H1 (cell line): ENCODE measurements at regions not wholly inside any gene's neighbourhood (a gene's known extent, or its start where the extent isn't known, plus 50 kb on each side); places are given as distances from the start of the nearest gene placed in this dataset.

Experiments used
- CTCF ChIA-PET: fragments of 300-600 bp; sonication (Branson Sonifier 250); formaldehyde crosslinking; loops from one replicate; lab custom pipeline; 2021; ENCODE audit not compliant: partially characterized antibody; lab: Charles Lee
- POLR2A ChIA-PET: fragments of 300-600 bp; sonication (Branson Sonifier 250); formaldehyde crosslinking; loops from one replicate; lab custom pipeline; 2021; ENCODE audit warnings: inconsistent platforms; ENCODE audit not compliant: partially characterized antibody; lab: Charles Lee
- DNase-seq, 2 experiments: peaks; one replicate each; pipeline versions ENCODE4 v3.0.0 to v3.0.0-alpha.2; 2010 to 2022; ENCODE audit warnings: low spot score in 2 of 2, low read depth in 1 of 2, mixed read lengths in 1 of 2
- FAIRE-seq: peaks from 2 replicates; lab custom pipeline; 2011; peaks lifted over from hg19 to GRCh38; lab: Jason Lieb, UNC
- H2AFZ ChIP-seq: 2 replicates; pipeline ENCODE4 v1.8.1; 2012; ENCODE audit warnings: low read length, inconsistent platforms
- H2AK5ac ChIP-seq: 2 replicates; pipeline ENCODE4 v1.6.1; 2013; ENCODE audit warnings: low read depth, low read length
- H2BK120ac ChIP-seq: replicated peaks from 2 replicates; pipeline ENCODE3; 2013; ENCODE audit warnings: low read depth, low read length, inconsistent platforms
- H2BK12ac ChIP-seq: 2 replicates; pipeline ENCODE4 v1.6.1; 2013; ENCODE audit warnings: low read depth, low read length
- H2BK15ac ChIP-seq: 2 replicates; pipeline ENCODE4 v1.6.1; 2013; ENCODE audit warnings: low read length
- H2BK20ac ChIP-seq: 2 replicates; pipeline ENCODE4 v1.6.1; 2013; ENCODE audit warnings: low read length
- H2BK5ac ChIP-seq: 2 replicates; pipeline ENCODE4 v1.6.1; 2013; ENCODE audit warnings: low read depth, low read length
- H3K14ac ChIP-seq: 2 replicates; pipeline ENCODE4 v1.6.1; 2013; ENCODE audit warnings: inconsistent platforms; ENCODE audit not compliant: insufficient read length
- H3K18ac ChIP-seq: 2 replicates; pipeline ENCODE4 v1.6.1; 2013; ENCODE audit warnings: low read length; ENCODE audit errors: extremely low read depth
- H3K23ac ChIP-seq: 2 replicates; pipeline ENCODE4 v1.6.1; 2013; ENCODE audit warnings: inconsistent platforms; ENCODE audit not compliant: insufficient read length
- H3K23me2 ChIP-seq: 2 replicates; pipeline ENCODE4 v1.6.1; 2013; ENCODE audit warnings: low read depth, low read length
- H3K27ac ChIP-seq: 2 replicates; pipeline ENCODE4 v1.6.1; 2011; ENCODE audit warnings: low read depth, low read length, inconsistent platforms
- H3K27me3 ChIP-seq, 4 experiments: replicated peaks in 1 of 4; 1 replicate in 1 of 4; 2 replicates in 3 of 4; pipeline versions ENCODE4 v1.6.1 to v1.8.1; 2011 to 2013; ENCODE audit warnings: low read length in 3 of 4, mild to moderate bottlenecking in 3 of 4, inconsistent platforms in 2 of 4, mixed read lengths in 2 of 4, moderate library complexity in 1 of 4; ENCODE audit not compliant: control insufficient read depth in 3 of 4, insufficient read depth in 3 of 4; ENCODE audit errors: extremely low read depth in 1 of 4
- H3K36me3 ChIP-seq, 4 experiments: 2 replicates each; pipeline versions ENCODE4 v1.6.1 to v1.8.1; 2011 to 2013; ENCODE audit warnings: mild to moderate bottlenecking in 4 of 4, low read length in 3 of 4, moderate library complexity in 2 of 4, control low read depth in 1 of 4, inconsistent platforms in 1 of 4; ENCODE audit not compliant: insufficient read depth in 4 of 4, control insufficient read depth in 2 of 4
- H3K4ac ChIP-seq: replicated peaks from 2 replicates; pipeline ENCODE3; 2013; ENCODE audit warnings: low read length, low read depth, mixed read lengths, inconsistent platforms; ENCODE audit not compliant: insufficient read length
- H3K4me1 ChIP-seq, 4 experiments: replicated peaks in 1 of 4; 1 replicate in 1 of 4; 2 replicates in 3 of 4; pipeline versions ENCODE4 v1.6.1 to v1.8.1; 2011 to 2013; ENCODE audit warnings: low read length in 3 of 4, inconsistent platforms in 2 of 4, mixed read lengths in 1 of 4; ENCODE audit not compliant: insufficient read depth in 4 of 4, control insufficient read depth in 3 of 4
- H3K4me2 ChIP-seq, 2 experiments: 2 replicates each; pipeline versions ENCODE4 v1.6.1 to v1.8.1; 2011 to 2013; ENCODE audit warnings: low read depth in 2 of 2, low read length in 2 of 2, control low read depth in 1 of 2, inconsistent platforms in 1 of 2, mild to moderate bottlenecking in 1 of 2; ENCODE audit not compliant: insufficient read depth in 1 of 2
- H3K4me3 ChIP-seq, 4 experiments: fragments of 200-600, 300-600 bp in 1 of 4; sonication (generic), shearing (Covaris generic), sonication (Bioruptor Twin) in 1 of 4; 2 replicates each; pipeline versions ENCODE4 v1.5.1 to v1.8.1; 2011 to 2016; ENCODE audit warnings: low read length in 4 of 4, low read depth in 3 of 4, control low read depth in 2 of 4, inconsistent platforms in 2 of 4, mild to moderate bottlenecking in 2 of 4, mixed read lengths in 1 of 4, moderate library complexity in 1 of 4; ENCODE audit not compliant: insufficient read depth in 2 of 4; ENCODE audit errors: extremely low read depth in 1 of 4
- H3K56ac ChIP-seq: replicated peaks from 2 replicates; pipeline ENCODE3; 2013; ENCODE audit warnings: low read depth, mild to moderate bottlenecking, mixed read lengths, low read length, inconsistent platforms; ENCODE audit not compliant: insufficient read length
- H3K79me1 ChIP-seq: 2 replicates; pipeline ENCODE4 v1.6.1; 2013; ENCODE audit warnings: low read depth, low read length, control low read depth
- H3K79me2 ChIP-seq, 2 experiments: 2 replicates each; pipeline versions ENCODE4 v1.6.1 to v1.8.1; 2012 to 2013; ENCODE audit warnings: low read length in 2 of 2, mild to moderate bottlenecking in 2 of 2, inconsistent platforms in 1 of 2; ENCODE audit not compliant: insufficient read depth in 2 of 2, control insufficient read depth in 1 of 2
- H3K9ac ChIP-seq, 4 experiments: replicated peaks in 1 of 4; 1 replicate in 1 of 4; 2 replicates in 3 of 4; pipeline versions ENCODE4 v1.6.1 to v1.8.1; 2011 to 2013; ENCODE audit warnings: low read depth in 3 of 4, low read length in 3 of 4, control low read depth in 2 of 4, mild to moderate bottlenecking in 2 of 4, moderate library complexity in 2 of 4, inconsistent platforms in 1 of 4; ENCODE audit errors: extremely low read depth in 1 of 4
- H3K9me3 ChIP-seq, 2 experiments: 2 replicates each; pipeline versions ENCODE4 v1.6.1 to v1.8.1; 2012 to 2013; ENCODE audit warnings: mild to moderate bottlenecking in 2 of 2, moderate library complexity in 2 of 2, control low read depth in 1 of 2, inconsistent platforms in 1 of 2, low read depth in 1 of 2, low read length in 1 of 2, mixed read lengths in 1 of 2; ENCODE audit not compliant: insufficient read depth in 2 of 2
- H4K20me1 ChIP-seq, 2 experiments: replicated peaks in 1 of 2; 2 replicates each; pipeline versions ENCODE3 to v1.8.1; 2011 to 2013; ENCODE audit warnings: inconsistent platforms in 2 of 2, low read length in 2 of 2, mild to moderate bottlenecking in 1 of 2; ENCODE audit not compliant: insufficient read depth in 2 of 2, control insufficient read depth in 1 of 2
- H4K5ac ChIP-seq: 2 replicates; pipeline ENCODE4 v1.6.1; 2013; ENCODE audit warnings: low read length, low read depth, mixed read lengths, inconsistent platforms; ENCODE audit not compliant: insufficient read length
- H4K8ac ChIP-seq: 2 replicates; pipeline ENCODE4 v1.8.0; 2013; ENCODE audit warnings: mild to moderate bottlenecking, moderate library complexity, low read length, inconsistent platforms; ENCODE audit not compliant: insufficient read depth; ENCODE audit errors: extremely low read depth
- H4K91ac ChIP-seq: replicated peaks from 2 replicates; pipeline ENCODE3; 2013; ENCODE audit warnings: low read length, mixed read lengths, inconsistent platforms; ENCODE audit not compliant: insufficient read length
- GABPA ChIP-seq: IDR thresholded peaks from 2 replicates; pipeline ENCODE4 v1.6.1; 2011; ENCODE audit warnings: mild to moderate bottlenecking, low read length, moderate library complexity, borderline replicate concordance; ENCODE audit not compliant: insufficient read depth
- KDM5A ChIP-seq: fragments of 200-600 bp; IDR thresholded peaks from 2 replicates; pipeline ENCODE4 v1.7.1; 2012; ENCODE audit warnings: mild to moderate bottlenecking, low read length, inconsistent platforms, mixed read lengths
- RAD21 ChIP-seq, 2 experiments: IDR thresholded peaks in 1 of 2; conservative IDR thresholded peaks in 1 of 2; 2 replicates each; pipeline ENCODE4 v1.6.1; 2011; ENCODE audit warnings: low read depth in 2 of 2, low read length in 2 of 2, improper control_type of control experiment in 1 of 2, inconsistent platforms in 1 of 2, mild to moderate bottlenecking in 1 of 2, moderate library complexity in 1 of 2
- RBBP5 ChIP-seq: IDR thresholded peaks from 2 replicates; pipeline ENCODE4 v1.7.1; 2012; ENCODE audit warnings: low read depth, mild to moderate bottlenecking, inconsistent platforms, low read length, moderate library complexity, borderline replicate concordance
- RNF2 ChIP-seq: fragments of 200-900, 300-1000 bp; sonication (generic); IDR thresholded peaks from 2 replicates; pipeline ENCODE4 v1.7.1; 2016; ENCODE audit warnings: borderline replicate concordance, low read depth, mild to moderate bottlenecking, antibody characterized with exemption, low read length; ENCODE audit not compliant: poor library complexity, severe bottlenecking; ENCODE audit errors: missing control alignments
- SIRT6 ChIP-seq: IDR thresholded peaks from one replicate; pipeline ENCODE4 v1.7.1; 2012; ENCODE audit warnings: low read length, inconsistent platforms
- WGBS, 2 experiments: shearing (Covaris generic) in 1 of 2; methylation state at CpG; one replicate each; pipeline versions ENCODE4 v1.1.6 to v1.1.7; 2013 to 2015; ENCODE audit warnings: low lambda C conversion rate in 2 of 2, mixed read lengths in 2 of 2, inconsistent platforms in 1 of 2, low coverage in 1 of 2, missing lambda C conversion rate in 1 of 2; ENCODE audit not compliant: insufficient replicate concordance in 2 of 2, insufficient coverage in 1 of 2, insufficient read length in 1 of 2; ENCODE audit errors: extremely low coverage in 1 of 2, missing lambda C conversion rate in 1 of 2; 5-methylcytosine and 5-hydroxymethylcytosine counted together

- POLR2A ChIA-PET: no interaction called here
- Histone ChIP-seq H3K36me3 (no peaks in the 10 kb centered on the region), H3K18ac (no peak overlapping the region), H2AK5ac (no peak overlapping the region), H4K8ac (peak overlapping the region; percentile 85; the same call in 1 of the 2 replicates), H2BK15ac (no peak overlapping the region), H3K9me3 (peaks cover 7 to 10% of the 10 kb centered on the region in 2 experiments; a peak in 2 of 4 replicates), H3K79me1 (no peaks in the 10 kb centered on the region), H2BK120ac (no peak overlapping the region), H4K91ac (no peak overlapping the region), H3K4me2 (no peak overlapping the region), H2AFZ (no peak overlapping the region), H4K5ac (no peak overlapping the region), H2BK12ac (no peak overlapping the region), H3K27me3 (no peaks in the 10 kb centered on the region), H3K79me2 (no peaks in the 10 kb centered on the region), H3K23ac (no peak overlapping the region), H4K20me1 (no peaks in the 10 kb centered on the region), H3K4me3 (no peak overlapping the region), H2BK5ac (no peak overlapping the region), H3K4me1 (no peaks in the 10 kb centered on the region), H3K23me2 (no peaks in the 10 kb centered on the region), H3K56ac (no peak overlapping the region), H2BK20ac (no peak overlapping the region), H3K4ac (no peak overlapping the region), H3K9ac (no peak overlapping the region), H3K27ac (no peak overlapping the region), H3K14ac (no peak overlapping the region)
- FAIRE-seq (no peak), DNase-seq (no peak)
- CTCF ChIA-PET: no interaction called here
- WGBS, 2 experiments: 89% methylated on average over 2 of the region's 2 CpGs; no CpG with 5 or more reads in 1 of the 2 experiments
- no peak for TF ChIP-seq RAD21 (IDR thresholded peaks at IDR 0.05 in 1 of 2, conservative IDR thresholded peaks at IDR 0.05 in 1 of 2; ENCODE audit: low read depth in 2 of 2, low read length in 2 of 2)
- no peak for TF ChIP-seq GABPA
- no peak for TF ChIP-seq RNF2
- TF ChIP-seq SIRT6: no peak
- TF ChIP-seq KDM5A: no peak
- TF ChIP-seq RBBP5: no peak
These were observed 147.8 kb upstream of the SRD5A2 start for GRCh38 chr2:31728406-31729064.
